ENCODE measurements at regions not wholly inside any gene's neighbourhood (a gene's known extent, or its start where the extent isn't known, plus 50 kb on each side); places are given as distances from the start of the nearest gene placed in this dataset.

- TF ChIP-seq CTCF (IDR thresholded peaks at IDR 0.05 in 4 of 5, conservative IDR thresholded peaks at IDR 0.05 in 1 of 5): no peak
- no peak for TF ChIP-seq POLR2A (IDR thresholded peaks at IDR 0.05)
Measured at GRCh38 chr12:66028390-66028789, 102.2 kb downstream of the LLPH start.
